AG08396 (cell line): ENCODE measurements at regions not wholly inside any gene's neighbourhood (a gene's known extent, or its start where the extent isn't known, plus 50 kb on each side); places are given as distances from the start of the nearest gene placed in this dataset.

Source experiments
- DNase-seq: peaks from one replicate; pipeline ENCODE4 v3.0.0; 2012; ENCODE audit warnings: low spot score, mixed read lengths

- no peak for DNase-seq
Observed at GRCh38 chr5:3362606-3362910, 233.1 kb upstream of the IRX1 start.

GRCh38 chr5:3361811-3362605 is 233.6 kb upstream of the IRX1 start:
- no peak for DNase-seq

- no peak for DNase-seq
Observed at GRCh38 chr5:3359642-3360041, 236.0 kb upstream of the IRX1 start.

- DNase-seq: no peak
Observed at GRCh38 chr5:3357291-3357690, 238.3 kb upstream of the IRX1 start.

GRCh38 chr5:3356016-3356415 is 239.6 kb upstream of the IRX1 start:
- DNase-seq: no peak

GRCh38 chr5:3355126-3355525 is 240.5 kb upstream of the IRX1 start:
- no peak for DNase-seq

- no peak for DNase-seq
Observed at GRCh38 chr5:3354606-3355005, 241.0 kb upstream of the IRX1 start.

GRCh38 chr5:3353561-3353960 is 242.1 kb upstream of the IRX1 start:
- no peak for DNase-seq

- DNase-seq: no peak
Observed at GRCh38 chr5:3352711-3353110, 242.9 kb upstream of the IRX1 start.

GRCh38 chr5:3351581-3352442 is 243.8 kb upstream of the IRX1 start:
- no peak for DNase-seq

GRCh38 chr5:3350781-3351180 is 244.9 kb upstream of the IRX1 start:
- no peak for DNase-seq

- no peak for DNase-seq
Observed at GRCh38 chr5:3349704-3350565, 245.7 kb upstream of the IRX1 start.

- DNase-seq: no peak
Observed at GRCh38 chr5:3348576-3349535, 246.8 kb upstream of the IRX1 start.

- DNase-seq: no peak
Observed at GRCh38 chr5:3347741-3348140, 247.9 kb upstream of the IRX1 start.

GRCh38 chr5:3346111-3346820 is 249.4 kb upstream of the IRX1 start:
- DNase-seq: no peak

GRCh38 chr5:3345195-3345594 is 250.4 kb upstream of the IRX1 start:
- no peak for DNase-seq

- DNase-seq: no peak
Observed at GRCh38 chr5:3344671-3345070, 251.0 kb upstream of the IRX1 start.

- DNase-seq: no peak
Observed at GRCh38 chr5:3343911-3344310, 251.7 kb upstream of the IRX1 start.

GRCh38 chr5:3343211-3343610 is 252.4 kb upstream of the IRX1 start:
- DNase-seq: no peak

- no peak for DNase-seq
Observed at GRCh38 chr5:3342271-3343100, 253.1 kb upstream of the IRX1 start.
